Globus pallidus (tissue), 1 donor: ENCODE measurements at regions not wholly inside any gene's neighbourhood (a gene's known extent, or its start where the extent isn't known, plus 50 kb on each side); places are given as distances from the start of the nearest gene placed in this dataset.
"Not testable (repeated sequence)": the region's sequence is repeated elsewhere in the genome, so short reads cannot be mapped to it uniquely, and the experiment has no call there.

Source experiments
- DNase-seq: peaks from one replicate; pipeline ENCODE4 v3.0.0-alpha.2; 2015; ENCODE audit warnings: low spot score

- peak; percentile 58 for DNase-seq
Observed at GRCh38 chr2:239727776-239728600, 297.2 kb downstream of the NDUFA10 start.

- DNase-seq: no peak
Observed at GRCh38 chr2:239727182-239727775, 297.9 kb downstream of the NDUFA10 start.

DNA sequence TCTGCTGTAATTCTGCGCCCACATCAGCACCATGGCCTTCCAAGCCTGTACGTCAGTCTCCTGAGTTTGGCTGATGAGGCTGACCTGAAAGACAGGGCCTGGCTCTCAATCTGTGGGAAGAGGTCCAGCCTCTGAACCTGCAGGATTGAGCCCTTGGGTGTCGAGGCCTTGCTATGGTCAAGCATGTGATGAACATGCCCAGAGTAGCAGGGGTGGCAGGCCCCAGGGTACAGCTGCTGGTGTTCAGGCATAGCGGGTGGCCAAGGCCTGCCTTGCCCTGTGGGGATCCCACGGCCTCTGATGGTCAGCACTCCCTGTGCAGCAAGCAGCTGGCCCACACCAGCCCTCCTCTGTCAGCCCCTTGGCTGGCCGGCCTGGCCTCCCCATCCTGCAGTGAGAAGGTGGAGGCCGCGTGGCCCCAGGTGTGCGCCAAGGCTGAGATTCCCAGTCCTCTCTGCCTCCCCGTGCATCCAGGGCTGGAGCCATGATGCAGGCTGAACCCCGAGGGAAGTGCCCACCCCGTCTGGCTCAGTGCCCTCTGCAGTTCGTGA, 298.4 kb downstream of the NDUFA10 start:
- no peak for DNase-seq

GRCh38 chr2:239726091-239726591, 299.0 kb downstream of the NDUFA10 start:
- DNase-seq: no peak

DNA sequence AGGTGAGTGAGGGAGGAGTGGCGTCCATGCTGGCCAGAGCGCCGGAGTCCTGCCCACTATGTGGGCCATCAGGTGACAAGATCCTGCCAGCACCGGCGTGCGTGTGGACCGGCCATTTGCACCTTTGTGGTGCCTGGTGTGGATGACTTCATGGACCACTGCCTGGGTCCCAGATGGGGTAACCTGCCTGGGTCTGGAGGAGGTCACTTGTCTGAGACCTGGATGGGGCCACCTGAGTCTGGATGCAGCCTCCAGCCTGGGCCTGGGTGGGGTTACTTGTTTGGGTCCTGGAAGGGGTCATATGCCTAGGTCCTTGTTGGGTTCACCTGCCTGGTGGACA, 299.6 kb downstream of the NDUFA10 start:
- DNase-seq: no peak

GRCh38 chr2:239724851-239725550, 300.1 kb downstream of the NDUFA10 start:
- DNase-seq: no peak

DNA sequence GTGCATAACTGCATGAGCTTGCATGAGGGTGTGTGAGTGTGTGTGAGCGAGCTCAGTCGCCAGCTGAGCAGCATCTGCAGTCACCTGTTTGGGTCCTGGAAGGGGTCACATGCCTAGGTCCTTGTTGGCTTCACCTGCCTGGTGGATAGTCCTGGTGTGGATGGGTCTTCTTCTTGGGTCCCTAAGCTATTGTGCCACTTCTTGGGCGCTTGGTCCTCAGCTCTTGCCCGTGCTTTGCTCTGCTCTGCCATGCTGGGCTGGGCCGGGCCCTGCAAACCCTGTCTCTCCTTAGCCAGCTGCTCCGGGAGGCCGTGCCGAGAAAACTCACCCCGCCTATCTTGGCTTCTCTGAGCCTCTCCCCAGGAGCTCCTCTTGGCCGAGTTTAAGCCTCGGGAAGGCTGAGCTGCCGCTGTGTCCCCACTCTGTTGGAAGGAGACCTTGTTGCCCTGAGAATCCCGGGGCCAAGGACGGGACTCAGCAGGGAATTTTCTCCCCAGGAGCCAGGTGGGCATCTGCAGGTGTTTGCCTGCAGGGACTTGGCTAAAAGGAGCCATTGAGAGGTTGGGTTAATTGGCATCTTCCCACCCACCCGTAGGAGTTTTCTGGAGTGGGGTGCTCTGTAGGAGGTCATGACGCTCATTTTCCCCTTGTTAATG, 300.8 kb downstream of the NDUFA10 start:
- DNase-seq: no peak

GRCh38 chr2:239723486-239724193, 301.5 kb downstream of the NDUFA10 start:
- no peak for DNase-seq

GRCh38 chr2:239722760-239723470, 302.2 kb downstream of the NDUFA10 start:
- DNase-seq: no peak

DNA sequence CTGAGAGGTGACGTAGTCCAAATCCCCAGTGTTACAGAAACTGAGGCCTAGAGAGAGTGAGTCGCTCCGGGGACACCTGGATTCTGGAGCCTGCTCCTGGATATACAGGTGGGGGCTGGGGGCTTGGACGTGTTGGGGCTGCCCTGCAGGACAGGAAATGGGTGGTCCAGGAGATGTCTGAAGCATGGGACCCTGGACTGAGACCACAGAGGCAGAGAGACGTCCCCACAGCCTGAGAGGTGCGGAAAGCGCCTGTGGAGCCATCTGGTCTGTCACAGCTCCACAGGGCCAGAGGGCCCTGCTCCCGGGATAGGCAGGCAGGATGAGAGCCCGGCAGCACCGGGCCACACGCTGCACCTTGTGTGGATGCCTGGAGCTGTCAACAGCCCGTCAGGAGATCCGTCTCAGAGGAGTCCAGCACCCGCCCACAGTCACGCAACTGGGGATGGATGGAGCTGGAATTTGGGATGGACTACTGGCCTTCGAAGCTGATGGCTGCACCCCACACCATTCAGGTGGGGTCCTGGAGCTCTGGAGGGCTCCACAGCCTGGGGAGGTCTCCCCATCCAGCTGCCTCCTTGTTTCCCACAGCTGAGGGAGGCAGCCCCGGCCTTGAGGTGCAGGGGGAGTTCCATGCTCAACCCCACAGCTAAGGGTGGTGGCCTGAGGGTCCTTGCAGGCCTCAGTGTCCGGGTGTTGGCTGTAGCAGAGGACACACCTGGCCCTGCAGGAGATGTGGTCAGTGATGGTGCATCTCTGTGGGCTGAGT, 303.0 kb downstream of the NDUFA10 start:
- no peak for DNase-seq

- no peak for DNase-seq
Observed at GRCh38 chr2:239721531-239721930, 303.6 kb downstream of the NDUFA10 start.

DNA sequence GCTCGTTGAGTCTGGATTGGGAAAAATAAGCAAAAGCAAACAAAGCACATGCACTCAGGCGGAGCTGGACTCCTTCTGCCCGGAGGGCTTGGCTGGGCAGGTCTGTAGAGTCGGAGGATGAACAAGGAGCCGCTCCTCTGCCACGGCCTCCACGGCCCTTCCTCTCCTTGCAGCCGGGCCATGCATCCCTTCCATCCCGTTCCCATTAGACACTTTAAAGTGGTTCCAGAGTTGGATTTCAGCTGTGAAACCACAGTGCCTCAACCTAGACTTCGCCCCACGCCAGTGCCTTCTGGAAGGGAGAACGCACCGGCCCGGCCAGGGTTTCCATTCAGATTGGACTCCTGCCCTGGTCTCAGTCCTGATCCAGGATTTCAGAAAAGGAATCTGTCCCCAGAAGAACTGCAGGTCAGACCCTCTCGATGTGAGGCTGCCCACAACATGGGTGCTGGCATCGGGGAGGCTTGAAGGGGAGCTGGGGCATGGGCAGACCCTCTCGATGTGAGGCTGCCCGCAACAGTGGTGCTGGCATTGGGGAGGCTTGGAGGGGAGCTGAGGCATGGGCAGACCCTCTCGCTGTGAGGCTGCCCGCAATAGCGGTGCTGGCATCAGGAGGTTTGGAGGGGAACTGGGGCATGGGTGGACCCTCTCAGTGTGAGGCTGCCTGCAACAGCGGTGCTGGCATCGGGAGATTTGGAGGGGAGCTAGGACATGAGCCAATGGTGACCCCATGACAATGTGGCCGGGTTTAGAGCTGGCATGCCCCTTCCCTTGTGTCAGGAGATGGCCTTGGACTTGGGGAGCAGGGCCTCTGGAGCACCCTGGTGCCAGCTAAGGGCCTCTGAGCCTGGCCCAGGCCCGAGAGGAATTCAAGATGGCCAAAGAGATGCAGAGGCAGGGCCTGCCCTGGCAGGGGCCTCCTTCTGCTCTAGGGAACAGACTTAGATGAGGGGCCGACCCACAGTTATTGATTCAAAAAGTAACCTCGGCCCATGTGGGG, 304.5 kb downstream of the NDUFA10 start:
- DNase-seq: no peak

GRCh38 chr2:239719791-239720360, 305.3 kb downstream of the NDUFA10 start:
- no peak for DNase-seq

DNA sequence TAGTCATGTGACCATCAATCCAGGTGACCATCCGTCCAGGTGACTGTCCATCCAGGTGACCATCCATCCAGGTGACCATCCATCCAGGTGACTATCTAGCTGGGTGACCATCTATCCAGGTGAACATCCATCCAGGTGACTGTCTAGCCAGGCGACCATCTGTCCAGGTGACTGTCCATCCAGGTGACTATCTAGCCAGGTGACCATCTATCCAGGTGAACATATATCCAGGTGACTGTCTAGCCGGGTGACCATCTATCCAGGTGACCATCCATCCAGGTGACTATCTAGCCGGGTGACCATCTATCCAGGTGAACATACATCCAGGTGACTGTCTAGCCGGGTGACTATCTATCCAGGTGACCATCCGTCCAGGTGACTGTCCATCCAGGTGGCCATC, 306.2 kb downstream of the NDUFA10 start:
- DNase-seq: not testable (repeated sequence)

GRCh38 chr2:239717706-239718105, 307.4 kb downstream of the NDUFA10 start:
- no peak for DNase-seq

DNA sequence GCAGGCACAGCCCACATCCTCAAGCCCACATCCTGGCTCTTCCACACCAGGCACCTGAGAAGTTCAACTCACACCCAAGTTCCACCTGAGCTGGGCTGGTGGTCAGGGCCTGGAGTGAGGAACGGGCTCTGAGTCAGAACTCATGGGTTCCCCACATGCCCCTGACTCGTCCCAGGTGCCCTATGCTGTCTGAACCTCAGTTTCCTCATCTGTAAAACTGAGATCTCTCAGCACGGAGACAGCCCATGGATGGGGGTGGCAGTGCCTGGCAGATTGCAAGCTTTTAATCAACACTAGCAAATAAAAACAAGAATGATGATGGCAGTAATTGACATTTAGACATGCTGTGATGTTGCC, 307.8 kb downstream of the NDUFA10 start:
- no peak for DNase-seq

DNA sequence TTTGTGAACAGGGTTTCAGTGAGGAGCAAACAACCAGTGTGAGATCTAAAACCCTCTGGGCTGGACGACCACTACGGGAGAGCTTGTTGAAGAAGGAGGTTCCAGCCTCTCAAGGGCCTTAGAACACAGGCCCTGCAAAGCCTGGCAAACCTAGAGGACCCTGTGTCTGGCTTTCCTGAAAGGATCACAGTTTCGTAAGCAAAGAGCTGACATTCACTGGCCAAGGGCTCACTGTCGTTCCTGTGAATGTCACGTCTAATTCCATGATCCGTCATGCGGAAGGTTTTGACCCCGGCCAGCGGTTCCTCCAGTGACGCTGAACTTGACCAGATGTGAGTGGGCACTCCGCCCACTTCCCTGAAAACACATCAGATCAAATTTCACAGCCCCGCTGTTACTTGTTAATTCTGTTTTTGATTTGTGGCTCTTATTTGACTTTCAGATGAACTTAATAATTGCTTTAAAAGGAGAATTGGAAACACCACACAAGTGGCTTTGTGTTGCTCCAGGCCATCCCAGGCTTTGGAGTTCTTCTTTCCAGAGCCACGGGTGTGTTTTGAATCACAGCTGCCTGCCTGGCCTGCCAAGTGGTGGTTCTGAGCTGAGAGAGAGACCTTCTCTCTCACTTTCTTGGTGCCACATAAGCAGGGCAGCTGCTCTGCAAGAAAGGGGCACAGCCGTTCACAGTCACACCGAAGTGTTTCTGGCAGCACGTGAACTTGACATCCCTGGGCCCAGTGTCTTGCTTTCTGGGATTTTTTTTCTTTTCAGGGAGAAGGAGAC, 308.4 kb downstream of the NDUFA10 start:
- peak; percentile 85 for DNase-seq

DNA sequence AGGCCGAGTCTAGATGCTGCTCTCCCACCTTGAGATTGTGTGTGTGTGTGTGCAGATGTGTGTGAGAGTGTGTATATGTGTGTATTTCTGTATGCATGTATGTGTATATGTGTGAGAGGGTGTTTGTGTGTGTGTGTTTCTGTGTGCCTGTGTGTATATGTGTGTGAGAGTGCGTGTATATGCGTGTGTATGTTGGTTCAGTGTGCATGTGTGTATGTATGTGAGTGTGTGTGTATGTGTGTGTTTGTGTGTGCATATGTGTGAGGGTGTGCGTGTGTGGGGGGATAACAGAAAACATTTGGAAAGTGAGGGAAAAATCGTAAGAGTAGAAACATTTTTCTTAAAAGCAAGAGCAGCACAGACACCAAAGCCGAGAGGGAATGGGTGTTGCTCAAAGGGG, 309.1 kb downstream of the NDUFA10 start:
- DNase-seq: no peak
